Stimulated activated CD8-positive, alpha-beta memory T cell treated with anti-CD3 and anti-CD28 coated beads, Interleukin-7, amount 100 ng/mL, for 24 hours (primary cell): ENCODE measurements at regions not wholly inside any gene's neighbourhood (a gene's known extent, or its start where the extent isn't known, plus 50 kb on each side); places are given as distances from the start of the nearest gene placed in this dataset.
A peak's percentile ranks its signal among the peaks of the same experiment; 100 is the strongest.

Experiments used
- DNase-seq: peaks from one replicate; pipeline ENCODE4 v3.0.0-alpha.2; 2020; ENCODE audit warnings: low read depth

DNA sequence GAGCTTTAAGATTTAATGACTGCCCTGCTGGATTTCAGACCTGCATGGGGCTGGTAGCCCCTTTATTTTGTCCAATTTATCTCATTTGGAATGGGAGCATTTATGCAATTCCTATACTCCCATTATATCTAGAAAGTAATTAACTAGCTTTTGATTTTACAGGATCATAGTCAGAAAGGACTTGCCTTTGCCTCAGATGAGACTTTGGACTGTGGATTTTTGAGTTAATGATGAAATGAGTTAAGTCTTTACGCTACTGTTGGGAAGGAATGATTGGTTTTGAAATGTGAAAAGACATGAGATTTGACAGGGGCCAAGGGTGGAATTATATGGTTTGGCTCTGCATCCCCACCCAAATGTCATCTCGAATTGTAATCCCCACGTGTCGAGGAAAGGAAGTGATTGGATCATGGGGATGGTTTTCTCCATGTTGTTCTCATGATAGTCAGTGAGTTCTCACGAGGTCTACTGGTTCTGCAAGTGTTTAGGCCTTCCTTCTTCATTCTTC is 213.1 kb upstream of the DCN start:
- no peak for DNase-seq

GRCh38 chr12:91394903-91395302 is 212.3 kb upstream of the DCN start:
- no peak for DNase-seq

GRCh38 chr12:91388573-91388972 is 206.0 kb upstream of the DCN start:
- DNase-seq = no peak

- DNase-seq = no peak
These were observed 205.0 kb upstream of the DCN start for GRCh38 chr12:91387461-91388134.

DNA sequence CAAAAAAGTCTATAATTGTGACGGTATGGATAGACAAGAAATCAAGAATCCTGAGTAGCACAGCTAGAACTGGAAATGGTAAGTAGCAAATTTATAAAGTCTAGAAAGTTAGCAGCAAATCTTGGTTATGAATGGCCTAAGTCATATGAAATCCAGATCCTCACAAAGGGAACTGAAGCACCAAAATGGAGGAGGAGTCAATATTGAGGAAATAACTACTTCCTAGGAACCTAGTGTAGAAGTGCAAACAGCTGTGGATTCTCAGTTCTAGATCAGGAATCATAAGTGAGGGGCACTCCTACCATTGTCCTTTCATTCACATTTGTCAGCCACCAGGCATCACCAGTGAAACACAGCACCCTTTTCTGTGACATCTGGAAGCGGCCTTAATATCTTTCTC is 202.2 kb upstream of the DCN start:
- DNase-seq = no peak

GRCh38 chr12:91384366-91384765 is 201.7 kb upstream of the DCN start:
- no peak for DNase-seq

- no peak for DNase-seq
These were observed 200.5 kb upstream of the DCN start for GRCh38 chr12:91383099-91383498.

DNA sequence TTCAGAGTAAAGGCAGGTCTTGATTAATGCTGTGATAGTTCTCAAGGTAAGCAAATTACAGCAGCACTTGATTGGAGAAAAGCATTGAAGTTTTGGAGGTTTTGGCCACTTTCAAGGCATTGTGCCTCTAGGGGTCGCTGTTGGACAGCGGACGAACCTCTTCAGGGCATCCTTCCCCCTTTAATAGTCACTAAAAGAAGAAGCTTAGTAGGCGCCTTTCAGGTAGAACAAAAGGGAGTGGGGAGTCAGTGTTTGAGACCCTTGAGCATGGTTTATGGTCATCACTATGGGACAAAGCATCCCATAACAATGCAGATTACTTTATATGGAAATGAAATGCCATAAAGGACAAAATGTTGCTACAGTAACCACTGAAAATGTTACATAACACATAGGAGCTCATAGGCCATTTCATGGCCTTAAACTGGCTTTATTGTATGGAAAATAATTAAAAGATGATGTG is 199.5 kb upstream of the DCN start:
- peak; percentile 69 for DNase-seq

GRCh38 chr12:91381309-91381804 is 198.7 kb upstream of the DCN start:
- DNase-seq = no peak

- DNase-seq = no peak
These were observed 198.0 kb upstream of the DCN start for GRCh38 chr12:91380631-91381030.

GRCh38 chr12:91379051-91379775 is 196.6 kb upstream of the DCN start:
- DNase-seq = no peak

DNA sequence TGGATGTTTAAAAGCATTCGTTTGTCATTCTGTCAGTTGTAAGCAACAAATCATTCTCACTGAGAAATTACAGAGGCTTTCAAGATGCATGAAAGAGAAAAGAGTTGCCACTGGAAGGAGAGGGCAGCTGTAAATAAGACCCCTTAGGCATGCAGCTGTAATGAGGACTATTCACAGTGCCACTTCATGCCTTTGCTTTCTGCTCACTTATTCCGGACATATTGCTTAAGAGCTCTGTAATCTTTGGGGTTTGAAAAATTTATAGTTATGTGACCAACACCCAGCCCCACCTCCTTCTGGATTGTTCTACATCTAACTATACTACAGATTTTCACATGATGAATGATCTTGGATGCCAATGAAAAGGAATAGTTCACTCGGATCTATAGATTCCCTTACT is 194.8 kb upstream of the DCN start:
- no peak for DNase-seq

DNA sequence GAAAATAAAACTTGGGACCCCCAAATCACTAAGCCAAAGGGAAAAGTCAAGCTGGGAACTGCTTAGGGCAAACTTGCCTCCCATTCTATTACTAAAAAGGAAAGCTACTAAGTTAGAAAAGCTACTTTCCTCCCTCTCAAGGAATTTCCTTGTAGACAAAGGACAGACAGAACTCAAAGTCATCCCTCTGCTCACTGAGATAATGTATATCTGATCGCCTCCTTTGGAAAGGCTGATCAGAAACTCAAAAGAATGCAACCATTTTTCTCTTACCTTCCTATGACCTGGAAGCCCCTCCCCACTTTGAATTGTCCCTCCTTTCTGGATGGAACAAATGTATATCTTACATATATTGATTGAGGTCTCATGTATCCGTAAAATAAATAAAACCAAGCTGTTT is 190.5 kb upstream of the DCN start:
- no peak for DNase-seq

GRCh38 chr12:91370086-91370868 is 187.7 kb upstream of the DCN start:
- DNase-seq = no peak

DNA sequence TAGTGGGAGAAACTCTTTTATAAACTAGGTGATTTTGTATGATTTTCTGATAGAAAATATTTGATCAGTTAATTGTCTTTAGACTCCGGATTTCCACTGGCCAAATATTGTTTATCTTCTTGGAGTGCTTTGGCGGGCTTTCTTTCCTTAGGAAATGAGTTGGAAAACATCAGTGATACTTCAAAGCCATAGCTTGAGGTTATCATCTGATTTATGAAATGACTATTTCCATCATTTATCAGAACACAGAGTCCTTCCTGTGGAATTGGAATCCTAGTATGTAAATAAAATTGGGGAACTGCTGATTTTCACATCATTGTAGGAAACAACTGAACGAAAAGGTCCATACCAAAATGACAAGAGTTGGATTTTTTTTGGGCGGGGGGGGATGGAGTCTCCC is 186.0 kb upstream of the DCN start:
- no peak for DNase-seq

GRCh38 chr12:91367234-91367849 is 184.7 kb upstream of the DCN start:
- DNase-seq = no peak

GRCh38 chr12:91364471-91365184 is 182.0 kb upstream of the DCN start:
- DNase-seq = no peak

- DNase-seq = no peak
These were observed 179.2 kb upstream of the DCN start for GRCh38 chr12:91361864-91362263.

DNA sequence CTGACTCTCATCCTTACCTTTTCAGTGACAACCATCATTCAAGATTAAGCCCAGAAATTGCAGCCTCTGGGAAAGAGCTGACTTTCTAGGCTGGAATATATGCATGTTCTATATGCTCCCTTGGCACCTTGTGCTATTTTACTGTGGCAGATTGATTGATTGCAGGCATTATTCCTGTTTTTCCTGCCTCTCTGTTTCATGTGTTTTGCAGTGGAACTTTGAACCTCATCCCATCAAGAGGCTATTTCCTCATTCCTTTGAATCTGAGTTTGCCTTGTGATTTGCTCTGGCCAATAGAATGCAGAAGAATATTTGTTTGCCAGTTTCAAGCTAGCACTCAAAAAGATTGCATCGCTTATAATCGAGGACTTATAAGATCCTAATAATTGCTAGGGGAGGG is 174.8 kb upstream of the DCN start:
- no peak for DNase-seq

DNA sequence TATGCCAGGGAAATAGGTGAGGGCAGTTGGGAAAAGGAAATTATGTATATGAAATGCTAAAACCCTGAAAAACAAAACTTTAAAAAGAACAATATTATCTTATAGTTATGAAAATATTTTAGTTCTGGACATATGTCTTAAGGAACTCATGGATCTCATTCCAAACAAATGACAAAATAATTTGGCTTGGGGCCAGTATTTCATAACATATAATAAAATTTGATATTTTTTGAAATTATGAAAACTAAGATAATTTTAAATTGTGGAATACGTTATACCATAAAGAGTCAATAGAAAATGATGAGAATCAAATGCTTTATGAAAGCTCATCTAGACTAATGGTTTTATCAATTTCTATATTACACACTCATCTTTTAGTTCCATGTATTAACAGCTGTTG is 173.8 kb upstream of the DCN start:
- DNase-seq = no peak
